ENCODE measurements at regions not wholly inside any gene's neighbourhood (a gene's known extent, or its start where the extent isn't known, plus 50 kb on each side); places are given as distances from the start of the nearest gene placed in this dataset.
"Not testable (repeated sequence)": the region's sequence is repeated elsewhere in the genome, so short reads cannot be mapped to it uniquely, and the experiment has no call there.

GRCh38 chr4:29726938-29727337 is 993.2 kb upstream of the PCDH7 start:
- DNase-seq (ENCODE audit: extremely low spot score) = no peak
- TF ChIP-seq ARNT (IDR thresholded peaks at IDR 0.05) (no peak), SP1 (IDR thresholded peaks at IDR 0.05) (no peak), HDGF (IDR thresholded peaks at IDR 0.05; ENCODE audit: borderline replicate concordance) (no peak), L3MBTL2 (conservative IDR thresholded peaks at IDR 0.05) (no peak), NFRKB (IDR thresholded peaks at IDR 0.05) (no peak)
- ChIA-PET CTCF (no interaction called here), POLR2A (no interaction called here)

GRCh38 chr4:29734343-29735213 is 985.6 kb upstream of the PCDH7 start:
- ChIA-PET POLR2A (no interaction called here), CTCF (no interaction called here)
- TF ChIP-seq SP1 (IDR thresholded peaks at IDR 0.05) (no peak), HDGF (IDR thresholded peaks at IDR 0.05; ENCODE audit: borderline replicate concordance) (no peak), CTBP1 (IDR thresholded peaks at IDR 0.05; ENCODE audit: borderline replicate concordance) (no peak), PKNOX1 (IDR thresholded peaks at IDR 0.05) (no peak), LEF1 (IDR thresholded peaks at IDR 0.05; ENCODE audit: borderline replicate concordance) (no peak), FOXK2 (IDR thresholded peaks at IDR 0.05) (no peak), TARDBP (IDR thresholded peaks at IDR 0.05) (no peak), L3MBTL2 (conservative IDR thresholded peaks at IDR 0.05) (no peak), BHLHE40 (IDR thresholded peaks at IDR 0.05; ENCODE audit: borderline replicate concordance) (no peak), ARNT (IDR thresholded peaks at IDR 0.05) (no peak), FOXA1 (IDR thresholded peaks at IDR 0.05) (no peak), ELF4 (IDR thresholded peaks at IDR 0.05) (no peak), SUZ12 (IDR thresholded peaks at IDR 0.05) (no peak)
- no peak for DNase-seq (ENCODE audit: extremely low spot score)

- TF ChIP-seq ZNF384 (IDR thresholded peaks at IDR 0.05) = no peak
- no peak for TF ChIP-seq CTBP1 (IDR thresholded peaks at IDR 0.05; ENCODE audit: borderline replicate concordance)
- TF ChIP-seq SP1 (IDR thresholded peaks at IDR 0.05) = no peak
- TF ChIP-seq FOXA1 (IDR thresholded peaks at IDR 0.05) = no peak
- no peak for TF ChIP-seq NFRKB (IDR thresholded peaks at IDR 0.05)
- TF ChIP-seq HDGF (IDR thresholded peaks at IDR 0.05; ENCODE audit: borderline replicate concordance) = no peak
- no peak for TF ChIP-seq ARNT (IDR thresholded peaks at IDR 0.05)
- no peak for TF ChIP-seq ELF4 (IDR thresholded peaks at IDR 0.05)
- no peak for TF ChIP-seq FOXM1 (IDR thresholded peaks at IDR 0.05; ENCODE audit: borderline replicate concordance)
- TF ChIP-seq BHLHE40 (IDR thresholded peaks at IDR 0.05; ENCODE audit: borderline replicate concordance) = no peak
- TF ChIP-seq SUZ12 (IDR thresholded peaks at IDR 0.05) = no peak
- no peak for TF ChIP-seq LEF1 (IDR thresholded peaks at IDR 0.05; ENCODE audit: borderline replicate concordance)
- no peak for TF ChIP-seq L3MBTL2 (conservative IDR thresholded peaks at IDR 0.05)
- TF ChIP-seq TARDBP (IDR thresholded peaks at IDR 0.05) = no peak
- ChIA-PET CTCF (interaction anchor here (0.6 kb wide), 1 partner anchor 59 kb away, joined by 3 read pairs; no protein-coding TSS in a partner anchor), POLR2A (no interaction called here)
- DNase-seq (ENCODE audit: extremely low spot score) = no peak
Measured at GRCh38 chr4:29756966-29757365, 963.2 kb upstream of the PCDH7 start.

- DNase-seq (ENCODE audit: extremely low spot score) = no peak
- POLR2A ChIA-PET = no interaction called here
- TF ChIP-seq FOXM1 (IDR thresholded peaks at IDR 0.05; ENCODE audit: borderline replicate concordance) (no peak), FOXK2 (IDR thresholded peaks at IDR 0.05) (no peak), TARDBP (IDR thresholded peaks at IDR 0.05) (no peak), SUZ12 (IDR thresholded peaks at IDR 0.05) (no peak), BHLHE40 (IDR thresholded peaks at IDR 0.05; ENCODE audit: borderline replicate concordance) (no peak), FOXA1 (IDR thresholded peaks at IDR 0.05) (no peak), ZNF384 (IDR thresholded peaks at IDR 0.05) (no peak), PKNOX1 (IDR thresholded peaks at IDR 0.05) (no peak), ARNT (IDR thresholded peaks at IDR 0.05) (no peak), CTBP1 (IDR thresholded peaks at IDR 0.05; ENCODE audit: borderline replicate concordance) (no peak), L3MBTL2 (conservative IDR thresholded peaks at IDR 0.05) (no peak)
- CTCF ChIA-PET = no interaction called here
Measured at GRCh38 chr4:29762151-29762550, 958.0 kb upstream of the PCDH7 start.

GRCh38 chr4:29770627-29771026 is 949.5 kb upstream of the PCDH7 start:
- ChIA-PET POLR2A (no interaction called here), CTCF (no interaction called here)
- no peak for TF ChIP-seq BHLHE40 (IDR thresholded peaks at IDR 0.05; ENCODE audit: borderline replicate concordance)
- no peak for TF ChIP-seq NFRKB (IDR thresholded peaks at IDR 0.05)
- no peak for TF ChIP-seq SUZ12 (IDR thresholded peaks at IDR 0.05)
- TF ChIP-seq L3MBTL2 (conservative IDR thresholded peaks at IDR 0.05) = no peak
- no peak for TF ChIP-seq ELF4 (IDR thresholded peaks at IDR 0.05)
- TF ChIP-seq LEF1 (IDR thresholded peaks at IDR 0.05; ENCODE audit: borderline replicate concordance) = no peak
- no peak for TF ChIP-seq ARNT (IDR thresholded peaks at IDR 0.05)
- no peak for TF ChIP-seq TARDBP (IDR thresholded peaks at IDR 0.05)
- TF ChIP-seq CTBP1 (IDR thresholded peaks at IDR 0.05; ENCODE audit: borderline replicate concordance) = no peak
- no peak for TF ChIP-seq PKNOX1 (IDR thresholded peaks at IDR 0.05)
- no peak for TF ChIP-seq HDGF (IDR thresholded peaks at IDR 0.05; ENCODE audit: borderline replicate concordance)
- TF ChIP-seq ZNF384 (IDR thresholded peaks at IDR 0.05) = no peak
- no peak for TF ChIP-seq FOXA1 (IDR thresholded peaks at IDR 0.05)
- no peak for TF ChIP-seq SP1 (IDR thresholded peaks at IDR 0.05)
- no peak for TF ChIP-seq FOXM1 (IDR thresholded peaks at IDR 0.05; ENCODE audit: borderline replicate concordance)
- no peak for TF ChIP-seq FOXK2 (IDR thresholded peaks at IDR 0.05)
- DNase-seq (ENCODE audit: extremely low spot score) = no peak

GRCh38 chr4:29788123-29788522 is 932.0 kb upstream of the PCDH7 start:
- DNase-seq (ENCODE audit: extremely low spot score); POLR2A ChIA-PET; CTCF ChIA-PET: not testable (repeated sequence)

Measured in HEK293T (cell line).